SK-N-SH treated with all-trans-retinoic acid at 6 μM for 48 hours (cell line): ENCODE measurements at regions not wholly inside any gene's neighbourhood (a gene's known extent, or its start where the extent isn't known, plus 50 kb on each side); places are given as distances from the start of the nearest gene placed in this dataset.

Experiments
- ARNTL ChIP-seq: fragments of 450-650 bp; formaldehyde crosslinking; IDR thresholded peaks from 2 replicates; pipeline ENCODE4 v1.5.0; 2020; ENCODE audit warnings: low read depth, mild to moderate bottlenecking, moderate library complexity, borderline replicate concordance
- CSDC2 ChIP-seq: fragments of 250-450 bp; sonication (Bioruptor Pico); IDR thresholded peaks from 2 replicates; pipeline ENCODE4 v1.5.0; 2020; ENCODE audit warnings: mild to moderate bottlenecking, moderate library complexity
- CSRNP3 ChIP-seq: fragments of 250-450 bp; sonication (Bioruptor Pico); IDR thresholded peaks from 2 replicates; pipeline ENCODE4 v1.5.1; 2021; ENCODE audit warnings: mild to moderate bottlenecking, moderate library complexity
- GLIS3 ChIP-seq: fragments of 250-450 bp; sonication (Bioruptor Pico); IDR thresholded peaks from 2 replicates; pipeline ENCODE4 v1.5.0; 2020; ENCODE audit warnings: mild to moderate bottlenecking, moderate library complexity
- OSR1 ChIP-seq: fragments of 250-450 bp; sonication (Bioruptor Pico); IDR thresholded peaks from 2 replicates; pipeline ENCODE4 v1.8.0; 2022; ENCODE audit warnings: moderate library complexity, mild to moderate bottlenecking, inconsistent platforms
- PATZ1 ChIP-seq: fragments of 250-450 bp; sonication (Bioruptor Pico); IDR thresholded peaks from 2 replicates; pipeline ENCODE4 v1.8.0; 2020; ENCODE audit warnings: mild to moderate bottlenecking, moderate library complexity, borderline replicate concordance
- POU6F1 ChIP-seq: fragments of 250-450 bp; sonication (Bioruptor Pico); IDR thresholded peaks from 2 replicates; pipeline ENCODE4 v1.8.0; 2021; ENCODE audit warnings: low read depth, mild to moderate bottlenecking, moderate library complexity, borderline replicate concordance
- RARB ChIP-seq: fragments of 250-450 bp; sonication (Bioruptor Pico); IDR thresholded peaks from 2 replicates; pipeline ENCODE4 v1.8.0; 2021; ENCODE audit warnings: mild to moderate bottlenecking, moderate library complexity
- TCF4 ChIP-seq: fragments of 250-450 bp; sonication (Bioruptor Pico); IDR thresholded peaks from 2 replicates; pipeline ENCODE4 v1.8.0; 2021; ENCODE audit warnings: mild to moderate bottlenecking, moderate library complexity, borderline replicate concordance
- ZC3H10 ChIP-seq: fragments of 250-450 bp; sonication (Bioruptor Pico); IDR thresholded peaks from 2 replicates; pipeline ENCODE4 v1.5.1; 2021; ENCODE audit warnings: mild to moderate bottlenecking, moderate library complexity
- ZFP3 ChIP-seq: fragments of 250-450 bp; sonication (Bioruptor Pico); IDR thresholded peaks from 2 replicates; pipeline ENCODE4 v1.5.0; 2020; ENCODE audit warnings: mild to moderate bottlenecking, moderate library complexity
- ZFP30 ChIP-seq: fragments of 450-650 bp; formaldehyde crosslinking; IDR thresholded peaks from 2 replicates; pipeline ENCODE4 v1.5.0; 2022; ENCODE audit warnings: mild to moderate bottlenecking, moderate library complexity
- ZNF8 ChIP-seq: fragments of 450-650 bp; formaldehyde crosslinking; IDR thresholded peaks from 2 replicates; pipeline ENCODE4 v1.5.0; 2020; ENCODE audit warnings: mild to moderate bottlenecking, moderate library complexity

- TF ChIP-seq CSRNP3 (CRISPR knock-in tag): no peak
- no peak for TF ChIP-seq ZNF8
- no peak for TF ChIP-seq OSR1
- no peak for TF ChIP-seq TCF4
- TF ChIP-seq CSDC2 (CRISPR knock-in tag): no peak
- TF ChIP-seq ZFP3 (CRISPR knock-in tag): no peak
- TF ChIP-seq ZC3H10 (CRISPR knock-in tag): no peak
- no peak for TF ChIP-seq ZFP30 (CRISPR knock-in tag)
- TF ChIP-seq GLIS3 (CRISPR knock-in tag): no peak
- no peak for TF ChIP-seq POU6F1
- no peak for TF ChIP-seq PATZ1 (CRISPR knock-in tag)
- TF ChIP-seq ARNTL: no peak
- TF ChIP-seq RARB (CRISPR knock-in tag): no peak
Observed at GRCh38 chr2:35337922-35338321, 1017.7 kb upstream of the CRIM1 start.
